ENCODE measurements at regions not wholly inside any gene's neighbourhood (a gene's known extent, or its start where the extent isn't known, plus 50 kb on each side); places are given as distances from the start of the nearest gene placed in this dataset.
"Not testable (repeated sequence)": the region's sequence is repeated elsewhere in the genome, so short reads cannot be mapped to it uniquely, and the experiment has no call there.

GRCh38 chr12:47408171-47408871 is 297.5 kb downstream of the RPAP3 start:
- DNase-seq: no peak

- no peak for DNase-seq
Measured at GRCh38 chr12:47407463-47408129, 298.2 kb downstream of the RPAP3 start.

GRCh38 chr12:47403681-47404080 is 302.1 kb downstream of the RPAP3 start:
- DNase-seq: no peak

GRCh38 chr12:47401196-47401595 is 304.6 kb downstream of the RPAP3 start:
- not testable (repeated sequence) for DNase-seq

GRCh38 chr12:47400266-47400665 is 305.6 kb downstream of the RPAP3 start:
- no peak for DNase-seq

GRCh38 chr12:47397664-47398281 is 308.1 kb downstream of the RPAP3 start:
- no peak for DNase-seq

- no peak for DNase-seq
Measured at GRCh38 chr12:47396902-47397663, 308.7 kb downstream of the RPAP3 start.

GRCh38 chr12:47394070-47394469 is 311.8 kb downstream of the RPAP3 start:
- no peak for DNase-seq

GRCh38 chr12:47393403-47393790 is 312.4 kb downstream of the RPAP3 start:
- DNase-seq: no peak

- no peak for DNase-seq
Measured at GRCh38 chr12:47391566-47391965, 311.8 kb upstream of the AMIGO2 start.

- DNase-seq: no peak
Measured at GRCh38 chr12:47388712-47389111, 309.0 kb upstream of the AMIGO2 start.

- no peak for DNase-seq
Measured at GRCh38 chr12:47387994-47388393, 308.2 kb upstream of the AMIGO2 start.

- DNase-seq: no peak
Measured at GRCh38 chr12:47385653-47386052, 305.9 kb upstream of the AMIGO2 start.

GRCh38 chr12:47383942-47384341 is 304.2 kb upstream of the AMIGO2 start:
- no peak for DNase-seq

GRCh38 chr12:47382305-47382704 is 302.5 kb upstream of the AMIGO2 start:
- no peak for DNase-seq

GRCh38 chr12:47378907-47379306 is 299.1 kb upstream of the AMIGO2 start:
- DNase-seq: no peak

- DNase-seq: no peak
Measured at GRCh38 chr12:47378222-47378582, 298.4 kb upstream of the AMIGO2 start.

GRCh38 chr12:47377414-47378221 is 297.9 kb upstream of the AMIGO2 start:
- no peak for DNase-seq

GRCh38 chr12:47376927-47377326 is 297.2 kb upstream of the AMIGO2 start:
- no peak for DNase-seq

GRCh38 chr12:47373554-47374150 is 293.9 kb upstream of the AMIGO2 start:
- no peak for DNase-seq

- no peak for DNase-seq
Measured at GRCh38 chr12:47370421-47370820, 290.7 kb upstream of the AMIGO2 start.

GRCh38 chr12:47369085-47369484 is 289.3 kb upstream of the AMIGO2 start:
- DNase-seq: no peak

Data from retina (tissue), 1 donor.